ENCODE measurements at regions not wholly inside any gene's neighbourhood (a gene's known extent, or its start where the extent isn't known, plus 50 kb on each side); places are given as distances from the start of the nearest gene placed in this dataset.
"Not testable (repeated sequence)": the region's sequence is repeated elsewhere in the genome, so short reads cannot be mapped to it uniquely, and the experiment has no call there.

GRCh38 chr16:29308644-29309546 is 97.6 kb downstream of the NPIPB11 start:
- H3K4me3 ChIP-seq (ENCODE audit: control insufficient read depth, low read depth, low read length) = no peak overlapping the region
- no peak for TF ChIP-seq CTCF (conservative IDR thresholded peaks at IDR 0.05; ENCODE audit: control insufficient read depth, insufficient read depth, low read depth, low read length)
- DNase-seq (ENCODE audit: low read depth) = no peak

- DNase-seq (ENCODE audit: low read depth) = peak; percentile 49
- no peak for TF ChIP-seq CTCF (conservative IDR thresholded peaks at IDR 0.05; ENCODE audit: control insufficient read depth, insufficient read depth, low read depth, low read length)
- no peak overlapping the region for H3K4me3 ChIP-seq (ENCODE audit: control insufficient read depth, low read depth, low read length)
These were observed 98.7 kb downstream of the NPIPB11 start for GRCh38 chr16:29307598-29308507.

DNA sequence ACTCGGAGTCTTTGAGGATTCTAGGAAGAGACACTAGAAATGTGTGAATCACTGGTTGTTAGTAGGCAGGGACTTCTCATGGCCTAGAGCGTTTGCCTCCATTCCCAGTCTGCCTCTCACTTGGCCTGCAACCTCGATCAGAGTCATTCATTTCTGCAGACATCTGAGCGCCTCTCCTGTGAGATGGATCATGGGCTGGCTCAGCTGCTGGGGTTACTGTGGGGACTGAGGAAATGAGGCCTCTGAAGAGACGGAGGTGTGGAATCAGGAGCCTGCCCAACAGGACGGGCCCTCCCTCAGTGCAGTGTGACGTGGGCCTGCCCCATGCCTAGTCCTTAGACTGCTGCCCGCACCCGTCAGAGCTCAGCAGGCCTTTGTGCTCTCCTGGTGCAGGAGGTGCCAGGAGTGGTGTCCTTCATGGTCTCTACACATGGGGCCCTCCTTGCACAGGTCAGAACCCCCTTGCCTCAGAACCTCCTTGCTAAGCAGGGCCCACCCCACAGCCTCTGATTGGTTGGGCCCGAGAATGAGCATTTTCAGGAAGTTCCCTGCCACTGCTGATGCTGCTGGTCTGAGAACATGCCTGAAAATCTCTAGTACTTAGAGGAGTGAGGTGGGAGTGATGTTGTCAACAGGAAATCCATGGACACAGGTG is 99.4 kb downstream of the NPIPB11 start:
- no peak for TF ChIP-seq CTCF (conservative IDR thresholded peaks at IDR 0.05; ENCODE audit: control insufficient read depth, insufficient read depth, low read depth, low read length)
- peak; percentile 62 for DNase-seq (ENCODE audit: low read depth)
- H3K4me3 ChIP-seq (ENCODE audit: control insufficient read depth, low read depth, low read length) = no peak overlapping the region

GRCh38 chr16:29306201-29306600 is 100.3 kb downstream of the NPIPB11 start:
- TF ChIP-seq CTCF (conservative IDR thresholded peaks at IDR 0.05; ENCODE audit: control insufficient read depth, insufficient read depth, low read depth, low read length) = no peak
- H3K4me3 ChIP-seq (ENCODE audit: control insufficient read depth, low read depth, low read length) = no peak overlapping the region
- DNase-seq (ENCODE audit: low read depth) = no peak

DNA sequence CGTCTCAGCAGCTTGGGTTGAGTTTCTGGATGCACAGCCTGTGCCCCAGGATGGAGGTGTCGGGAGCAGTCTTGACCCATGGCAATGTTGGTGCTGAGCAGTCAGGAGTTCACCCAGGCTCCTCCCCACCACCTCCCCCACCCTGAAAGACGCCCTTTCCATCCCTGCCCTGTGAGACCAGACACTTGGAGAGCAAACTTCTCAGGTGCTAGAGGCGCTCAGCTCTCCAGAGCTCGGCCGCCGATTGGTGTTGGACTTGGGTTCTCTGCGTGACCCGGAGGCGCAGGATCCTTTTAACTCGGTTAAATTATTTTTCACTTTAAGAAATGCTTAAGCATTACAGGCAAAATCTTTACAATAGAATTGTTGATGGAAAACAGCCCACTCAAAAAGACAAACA is 101.5 kb downstream of the NPIPB11 start:
- DNase-seq (ENCODE audit: low read depth); H3K4me3 ChIP-seq (ENCODE audit: control insufficient read depth, low read depth, low read length): not testable (repeated sequence)

GRCh38 chr16:29304251-29304650 is 102.3 kb downstream of the NPIPB11 start:
- no peak overlapping the region for H3K4me3 ChIP-seq (ENCODE audit: control insufficient read depth, low read depth, low read length)
- TF ChIP-seq CTCF (conservative IDR thresholded peaks at IDR 0.05; ENCODE audit: control insufficient read depth, insufficient read depth, low read depth, low read length) = no peak
- no peak for DNase-seq (ENCODE audit: low read depth)

All from fibroblast of mammary gland (primary cell).